Smooth muscle cell (in vitro differentiated cells): ENCODE measurements at regions not wholly inside any gene's neighbourhood (a gene's known extent, or its start where the extent isn't known, plus 50 kb on each side); places are given as distances from the start of the nearest gene placed in this dataset.

Experiments
- DNase-seq: peaks from one replicate; lab custom pipeline; 2025; ENCODE audit not compliant: unreplicated experiment; lab: John Stamatoyannopoulos, UW
- H2AFZ ChIP-seq: fragments of 200-600 bp; sonication (generic); 2 replicates; pipeline ENCODE4 v1.6.0; 2016; ENCODE audit warnings: antibody characterized with exemption, low read depth, mild to moderate bottlenecking
- H3F3A ChIP-seq: fragments of 200-600 bp; sonication (generic); 2 replicates; pipeline ENCODE4 v1.6.0; 2017; ENCODE audit warnings: antibody characterized with exemption, low read depth
- H3K27ac ChIP-seq: fragments of 200-600 bp; sonication (generic); 2 replicates; pipeline ENCODE4 v1.5.1; 2016; ENCODE audit warnings: low read depth, mild to moderate bottlenecking
- H3K27me3 ChIP-seq: fragments of 200-600 bp; sonication (generic); 2 replicates; pipeline ENCODE4 v1.6.1; 2016; ENCODE audit warnings: low read depth, mild to moderate bottlenecking
- H3K36me3 ChIP-seq: fragments of 200-600 bp; sonication (generic); 2 replicates; pipeline ENCODE4 v1.5.1; 2016; ENCODE audit warnings: low read depth
- H3K4me1 ChIP-seq: fragments of 200-600 bp; sonication (generic); 2 replicates; pipeline ENCODE4 v1.5.1; 2016; ENCODE audit warnings: low read depth
- H3K4me2 ChIP-seq: fragments of 200-600 bp; sonication (generic); 2 replicates; pipeline ENCODE4 v1.6.0; 2016; ENCODE audit warnings: mild to moderate bottlenecking
- H3K4me3 ChIP-seq: fragments of 200-600 bp; sonication (generic); 2 replicates; pipeline ENCODE4 v1.5.1; 2016; ENCODE audit warnings: mild to moderate bottlenecking
- H3K79me2 ChIP-seq: fragments of 200-600 bp; sonication (generic); 2 replicates; pipeline ENCODE4 v1.6.0; 2016; ENCODE audit warnings: low read depth, mild to moderate bottlenecking
- H3K9ac ChIP-seq: fragments of 200-600 bp; sonication (generic); 2 replicates; pipeline ENCODE4 v1.6.0; 2016; ENCODE audit warnings: low read depth
- H3K9me3 ChIP-seq: fragments of 200-600 bp; sonication (generic); replicated peaks from 2 replicates; pipeline ENCODE4 v1.5.1; 2016; ENCODE audit warnings: low read depth
- H4K20me1 ChIP-seq: fragments of 200-600 bp; sonication (generic); 2 replicates; pipeline ENCODE4 v1.6.0; 2016; ENCODE audit warnings: low read depth
- WGBS: methylation state at CpG from one replicate; pipeline ENCODE4 v1.1.7; 2016; ENCODE audit warnings: low lambda C conversion rate; 5-methylcytosine and 5-hydroxymethylcytosine counted together
- TF ChIP-seq, protein P1 (sequence below): fragments of 200-600 bp; sonication (generic); IDR thresholded peaks from 2 replicates; pipeline ENCODE4 v1.5.1; 2017; ENCODE audit warnings: borderline replicate concordance, mild to moderate bottlenecking, antibody characterized with exemption; ENCODE audit not compliant: insufficient read depth, poor library complexity, severe bottlenecking

DNA sequence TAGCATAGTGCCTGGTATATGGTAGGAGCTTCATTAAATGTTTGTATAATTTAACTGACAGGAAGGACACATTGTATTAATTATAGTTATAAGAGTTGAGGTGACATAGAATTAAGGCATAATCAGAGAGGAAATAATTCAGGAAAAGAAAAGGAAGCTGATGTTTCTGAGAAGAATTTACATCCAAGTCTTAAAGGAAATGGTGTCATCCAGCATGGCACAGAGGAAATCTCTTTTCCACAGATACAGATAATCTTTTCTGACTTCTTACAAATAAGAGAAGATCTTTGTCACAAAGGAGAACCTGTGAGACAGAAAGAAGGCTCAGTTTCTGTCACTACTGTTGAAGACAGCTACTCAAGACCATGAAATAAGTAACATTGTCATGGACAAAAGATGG, 222.5 kb downstream of the GJA1 start:
- no peaks in the 10 kb centered on the region for H3K36me3 ChIP-seq
- H3K4me2 ChIP-seq = no peak overlapping the region
- no peak for DNase-seq
- H3F3A ChIP-seq = no peaks in the 10 kb centered on the region
- H3K79me2 ChIP-seq = no peaks in the 10 kb centered on the region
- no peak overlapping the region for H3K9ac ChIP-seq
- TF ChIP-seq, protein P1, sequence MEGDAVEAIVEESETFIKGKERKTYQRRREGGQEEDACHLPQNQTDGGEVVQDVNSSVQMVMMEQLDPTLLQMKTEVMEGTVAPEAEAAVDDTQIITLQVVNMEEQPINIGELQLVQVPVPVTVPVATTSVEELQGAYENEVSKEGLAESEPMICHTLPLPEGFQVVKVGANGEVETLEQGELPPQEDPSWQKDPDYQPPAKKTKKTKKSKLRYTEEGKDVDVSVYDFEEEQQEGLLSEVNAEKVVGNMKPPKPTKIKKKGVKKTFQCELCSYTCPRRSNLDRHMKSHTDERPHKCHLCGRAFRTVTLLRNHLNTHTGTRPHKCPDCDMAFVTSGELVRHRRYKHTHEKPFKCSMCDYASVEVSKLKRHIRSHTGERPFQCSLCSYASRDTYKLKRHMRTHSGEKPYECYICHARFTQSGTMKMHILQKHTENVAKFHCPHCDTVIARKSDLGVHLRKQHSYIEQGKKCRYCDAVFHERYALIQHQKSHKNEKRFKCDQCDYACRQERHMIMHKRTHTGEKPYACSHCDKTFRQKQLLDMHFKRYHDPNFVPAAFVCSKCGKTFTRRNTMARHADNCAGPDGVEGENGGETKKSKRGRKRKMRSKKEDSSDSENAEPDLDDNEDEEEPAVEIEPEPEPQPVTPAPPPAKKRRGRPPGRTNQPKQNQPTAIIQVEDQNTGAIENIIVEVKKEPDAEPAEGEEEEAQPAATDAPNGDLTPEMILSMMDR = no peak
- H2AFZ ChIP-seq = peak overlapping the region; percentile 44
- H3K9me3 ChIP-seq = no peaks in the 10 kb centered on the region
- H4K20me1 ChIP-seq = no peaks in the 10 kb centered on the region
- H3K4me3 ChIP-seq = no peak overlapping the region
- H3K27ac ChIP-seq = no peak overlapping the region
- no peaks in the 10 kb centered on the region for H3K27me3 ChIP-seq
- H3K4me1 ChIP-seq = no peaks in the 10 kb centered on the region

DNA sequence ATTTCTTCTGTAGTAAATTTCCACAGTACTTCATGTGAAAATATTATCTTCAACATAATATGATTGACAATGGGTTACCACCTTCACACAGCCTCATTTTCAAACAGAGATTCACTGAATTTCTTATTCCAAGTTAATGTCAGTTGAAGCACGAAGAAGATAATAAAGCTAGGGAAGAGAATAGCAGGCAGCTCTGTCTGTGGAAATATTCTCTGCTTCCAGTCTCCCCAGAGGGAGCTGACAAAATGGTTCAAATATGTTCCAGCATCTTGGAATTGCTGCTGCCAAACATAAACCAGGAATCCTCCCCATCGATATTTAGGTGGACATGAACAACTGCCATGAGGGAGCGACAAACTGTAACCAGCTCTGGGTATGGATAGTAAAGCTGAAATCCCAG, 224.8 kb downstream of the GJA1 start:
- Histone ChIP-seq H2AFZ (peak overlapping the region; percentile 2), H3K4me1 (no peaks in the 10 kb centered on the region), H3F3A (no peaks in the 10 kb centered on the region), H3K27ac (no peak overlapping the region), H3K4me2 (no peak overlapping the region), H4K20me1 (no peaks in the 10 kb centered on the region), H3K79me2 (no peaks in the 10 kb centered on the region), H3K36me3 (no peaks in the 10 kb centered on the region), H3K4me3 (no peak overlapping the region), H3K9me3 (no peaks in the 10 kb centered on the region), H3K9ac (no peak overlapping the region), H3K27me3 (no peaks in the 10 kb centered on the region)
- TF ChIP-seq, protein P1 = no peak
- no peak for DNase-seq
- 86% methylated on average over 3 of the region's 3 CpGs for WGBS

DNA sequence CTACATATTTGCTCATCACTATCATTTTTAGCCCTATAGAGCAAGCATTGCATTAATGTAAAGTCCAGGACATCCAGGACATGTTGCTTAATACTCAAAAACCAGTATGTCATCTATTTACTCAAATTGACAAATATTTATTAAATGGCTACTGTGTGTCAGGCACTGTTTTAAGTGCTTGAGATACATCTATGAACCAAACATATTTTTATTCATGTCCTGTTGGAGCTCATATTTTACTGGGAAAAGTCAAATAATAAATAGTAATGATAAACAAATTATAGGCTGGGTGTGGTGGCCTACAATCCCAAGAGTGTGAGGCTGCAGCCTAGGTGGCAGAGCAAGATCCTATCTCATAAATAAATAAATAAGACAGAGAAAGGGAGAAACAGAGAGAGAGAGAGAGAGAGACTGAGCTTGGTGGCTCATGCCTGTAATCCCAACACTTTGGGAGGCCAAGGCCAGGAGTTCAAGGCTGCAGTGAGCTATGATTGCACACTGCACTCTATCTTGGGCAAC, 227.9 kb downstream of the GJA1 start:
- no peaks in the 10 kb centered on the region for H3K4me1 ChIP-seq
- H3K9me3 ChIP-seq = no peaks in the 10 kb centered on the region
- H3K27me3 ChIP-seq = no peaks in the 10 kb centered on the region
- no peak for DNase-seq
- no peak overlapping the region for H2AFZ ChIP-seq
- H3F3A ChIP-seq = no peaks in the 10 kb centered on the region
- TF ChIP-seq, protein P1 = no peak
- H3K4me3 ChIP-seq = no peak overlapping the region
- no peak overlapping the region for H3K9ac ChIP-seq
- H3K27ac ChIP-seq = no peak overlapping the region
- H3K4me2 ChIP-seq = no peak overlapping the region
- H4K20me1 ChIP-seq = no peaks in the 10 kb centered on the region
- H3K36me3 ChIP-seq = no peaks in the 10 kb centered on the region
- H3K79me2 ChIP-seq = no peaks in the 10 kb centered on the region

DNA sequence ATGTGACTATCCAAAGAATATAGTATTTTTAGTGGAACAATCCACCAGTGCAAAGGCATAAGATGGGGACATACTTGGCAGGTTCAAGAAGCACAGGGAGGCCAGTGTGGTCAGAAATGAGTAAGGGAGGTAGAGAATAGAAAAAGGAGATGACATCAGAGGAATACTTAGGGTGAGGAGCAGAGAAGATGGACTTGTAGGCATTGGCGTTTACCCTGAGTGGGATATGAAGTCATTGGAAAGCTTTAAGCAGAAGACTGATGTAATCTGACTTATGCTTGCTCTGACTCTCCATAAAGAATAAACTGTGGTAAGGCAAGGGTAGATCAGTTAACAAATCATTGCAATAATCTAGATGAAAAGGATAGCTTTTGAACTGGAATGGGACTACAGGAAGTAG, 228.7 kb downstream of the GJA1 start:
- TF ChIP-seq, protein P1 = no peak
- Histone ChIP-seq H3K27me3 (no peaks in the 10 kb centered on the region), H3K9me3 (no peaks in the 10 kb centered on the region), H3K4me3 (no peak overlapping the region), H3K4me1 (no peaks in the 10 kb centered on the region), H2AFZ (no peak overlapping the region), H3F3A (no peaks in the 10 kb centered on the region), H3K36me3 (no peaks in the 10 kb centered on the region), H3K27ac (no peak overlapping the region), H3K79me2 (no peaks in the 10 kb centered on the region), H4K20me1 (no peaks in the 10 kb centered on the region), H3K9ac (no peak overlapping the region), H3K4me2 (no peak overlapping the region)
- DNase-seq = no peak
- 100% methylated on average over 1 of the region's 1 CpG for WGBS
